GM19035 (cell line): ENCODE measurements at regions not wholly inside any gene's neighbourhood (a gene's known extent, or its start where the extent isn't known, plus 50 kb on each side); places are given as distances from the start of the nearest gene placed in this dataset.
"Not testable (repeated sequence)": the region's sequence is repeated elsewhere in the genome, so short reads cannot be mapped to it uniquely, and the experiment has no call there.

ENCODE experiments used
- ATAC-seq: cut with Tn5 transposase; IDR thresholded peaks from one replicate; pipeline ENCODE4 v1.9.1; 2021; ENCODE audit not compliant: unreplicated experiment

- ATAC-seq: no peak
Measured at GRCh38 chr4:117014236-117014635, 71.1 kb downstream of the TRAM1L1 start.

GRCh38 chr4:117010671-117011070, 74.7 kb downstream of the TRAM1L1 start:
- no peak for ATAC-seq

GRCh38 chr4:117001077-117001476, 84.3 kb downstream of the TRAM1L1 start:
- peak; percentile 74 for ATAC-seq

GRCh38 chr4:116982656-116983055, 102.7 kb downstream of the TRAM1L1 start:
- no peak for ATAC-seq

GRCh38 chr4:116980436-116980835, 104.9 kb downstream of the TRAM1L1 start:
- not testable (repeated sequence) for ATAC-seq

GRCh38 chr4:116959045-116959444, 126.3 kb downstream of the TRAM1L1 start:
- ATAC-seq: no peak

GRCh38 chr4:116953947-116954346, 131.4 kb downstream of the TRAM1L1 start:
- no peak for ATAC-seq

- ATAC-seq: no peak
Measured at GRCh38 chr4:116952530-116953136, 132.7 kb downstream of the TRAM1L1 start.

- no peak for ATAC-seq
Measured at GRCh38 chr4:116949856-116950255, 135.5 kb downstream of the TRAM1L1 start.

- no peak for ATAC-seq
Measured at GRCh38 chr4:116942315-116942714, 143.1 kb downstream of the TRAM1L1 start.

GRCh38 chr4:116930329-116930728, 155.0 kb downstream of the TRAM1L1 start:
- no peak for ATAC-seq

GRCh38 chr4:116926631-116927295, 158.6 kb downstream of the TRAM1L1 start:
- no peak for ATAC-seq

- ATAC-seq: no peak
Measured at GRCh38 chr4:116925900-116926457, 159.4 kb downstream of the TRAM1L1 start.

- ATAC-seq: no peak
Measured at GRCh38 chr4:116923389-116923788, 162.0 kb downstream of the TRAM1L1 start.

- no peak for ATAC-seq
Measured at GRCh38 chr4:116913451-116913850, 171.9 kb downstream of the TRAM1L1 start.

GRCh38 chr4:116906758-116907157, 178.6 kb downstream of the TRAM1L1 start:
- no peak for ATAC-seq

- ATAC-seq: no peak
Measured at GRCh38 chr4:116899561-116899960, 185.8 kb downstream of the TRAM1L1 start.

GRCh38 chr4:116885579-116885978, 199.8 kb downstream of the TRAM1L1 start:
- ATAC-seq: no peak

GRCh38 chr4:116882503-116882902, 202.9 kb downstream of the TRAM1L1 start:
- ATAC-seq: no peak

GRCh38 chr4:116881077-116881476, 204.3 kb downstream of the TRAM1L1 start:
- ATAC-seq: no peak

- ATAC-seq: no peak
Measured at GRCh38 chr4:116880625-116881024, 204.8 kb downstream of the TRAM1L1 start.

GRCh38 chr4:116878280-116878679, 207.1 kb downstream of the TRAM1L1 start:
- ATAC-seq: no peak
